HG02678 (cell line): ENCODE measurements at regions not wholly inside any gene's neighbourhood (a gene's known extent, or its start where the extent isn't known, plus 50 kb on each side); places are given as distances from the start of the nearest gene placed in this dataset.

Experiments
- ATAC-seq: cut with Tn5 transposase; IDR thresholded peaks from one replicate; pipeline ENCODE4 v1.9.1; 2021; ENCODE audit warnings: mild to moderate bottlenecking, moderate library complexity; ENCODE audit not compliant: unreplicated experiment

DNA sequence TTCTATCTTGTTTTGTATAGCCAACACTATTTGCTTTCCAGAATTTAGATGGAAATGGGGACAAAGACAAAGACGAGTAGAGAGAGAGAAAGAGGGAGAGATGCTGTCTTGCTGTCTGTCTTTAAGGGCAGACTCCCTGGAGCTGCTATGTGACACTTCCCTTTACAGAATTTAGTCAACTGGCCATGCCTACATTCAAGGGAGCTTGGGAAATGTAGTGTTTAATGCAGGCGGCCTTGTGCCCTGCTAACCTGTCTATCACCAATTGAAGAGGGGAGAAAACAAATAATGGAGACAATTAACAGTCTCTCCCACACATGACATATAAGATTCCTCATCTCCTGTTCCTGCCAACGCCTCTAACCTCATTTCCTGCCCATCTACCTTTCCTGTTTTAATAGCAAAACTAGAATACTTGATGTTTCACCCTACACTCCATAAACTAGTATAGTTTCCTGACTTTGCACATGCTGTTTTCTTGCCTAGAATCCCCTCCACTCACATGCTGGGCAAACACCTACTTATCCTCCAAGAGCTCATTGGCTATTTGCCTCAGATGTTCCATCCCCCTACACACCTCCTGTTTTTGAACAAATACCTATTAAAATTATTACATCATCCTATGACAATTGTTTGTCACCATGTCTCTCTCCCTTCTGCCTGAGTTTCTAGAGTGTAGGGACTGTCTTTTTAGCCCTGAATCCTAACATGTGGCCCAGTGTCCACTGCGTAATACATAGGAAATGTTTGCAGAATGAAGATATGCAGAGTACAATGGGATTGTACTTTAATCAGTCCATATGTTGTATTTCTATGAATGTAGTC is 117.2 kb downstream of the SLC25A24 start:
- ATAC-seq: no peak

DNA sequence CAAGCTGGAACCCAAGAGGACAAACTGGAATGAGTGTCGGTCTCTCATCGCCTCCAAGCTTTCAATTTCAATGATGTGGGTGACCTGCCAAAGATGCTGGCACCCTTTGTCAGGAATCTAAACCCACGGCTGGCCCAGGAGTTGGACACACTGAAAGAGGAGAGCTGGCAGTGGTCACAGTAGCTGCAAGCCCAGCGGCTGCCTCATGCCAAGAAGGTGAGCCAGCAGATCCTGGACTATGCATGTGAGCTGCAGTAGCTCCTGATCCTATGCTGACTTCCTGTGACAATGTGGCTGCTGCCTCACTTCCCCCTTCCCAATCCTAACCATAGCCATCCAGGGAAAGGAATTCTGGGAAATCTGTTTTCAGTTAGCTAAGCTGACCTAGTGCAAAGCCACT is 117.0 kb upstream of the VAV3 start:
- no peak for ATAC-seq

DNA sequence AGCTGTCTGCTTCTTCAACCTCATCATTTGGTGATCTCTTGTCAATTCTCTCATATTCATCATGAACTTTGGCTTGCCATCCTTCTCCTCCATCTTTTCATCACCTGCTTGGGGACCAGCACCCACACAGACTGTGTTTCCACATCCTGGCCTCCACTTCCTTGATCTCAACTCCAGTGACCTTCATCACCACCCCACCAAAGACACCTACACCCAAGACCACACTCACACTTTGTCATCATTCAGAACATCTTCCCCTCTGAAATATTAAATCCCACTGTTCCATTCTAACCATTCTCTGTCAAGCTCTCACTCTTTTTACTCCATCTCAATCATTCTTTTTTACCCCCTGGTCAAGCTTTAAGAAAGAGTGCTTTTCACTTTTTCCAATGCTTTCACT is 115.5 kb upstream of the VAV3 start:
- ATAC-seq: no peak

DNA sequence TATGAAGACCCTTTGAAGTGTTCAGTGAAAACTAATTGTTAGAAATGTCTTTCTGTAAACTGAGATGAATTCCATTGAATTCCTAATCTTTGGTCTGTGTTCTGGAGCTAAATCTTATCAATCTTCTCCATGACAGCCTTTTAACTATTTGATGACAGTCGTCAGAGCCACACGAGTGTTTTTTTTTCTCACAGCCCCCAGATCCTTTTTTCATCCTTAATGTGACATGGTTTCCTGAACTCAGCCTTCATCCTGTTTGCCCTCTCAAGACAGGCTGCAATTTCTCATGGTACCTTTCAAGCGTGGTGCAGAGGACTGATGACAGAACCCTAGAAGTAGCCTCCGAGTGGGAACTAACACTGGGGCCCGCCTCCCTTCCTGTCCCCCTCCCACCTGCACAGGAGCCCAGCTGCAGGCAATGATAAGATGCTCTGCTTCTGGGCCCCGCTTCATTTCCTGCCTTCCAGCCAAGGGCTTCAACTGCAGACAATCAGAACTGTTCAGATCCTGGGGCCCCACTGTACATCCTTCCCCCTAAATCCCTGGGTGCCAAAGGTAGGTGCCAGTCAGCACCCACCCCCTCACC is 114.6 kb upstream of the VAV3 start:
- ATAC-seq: no peak

DNA sequence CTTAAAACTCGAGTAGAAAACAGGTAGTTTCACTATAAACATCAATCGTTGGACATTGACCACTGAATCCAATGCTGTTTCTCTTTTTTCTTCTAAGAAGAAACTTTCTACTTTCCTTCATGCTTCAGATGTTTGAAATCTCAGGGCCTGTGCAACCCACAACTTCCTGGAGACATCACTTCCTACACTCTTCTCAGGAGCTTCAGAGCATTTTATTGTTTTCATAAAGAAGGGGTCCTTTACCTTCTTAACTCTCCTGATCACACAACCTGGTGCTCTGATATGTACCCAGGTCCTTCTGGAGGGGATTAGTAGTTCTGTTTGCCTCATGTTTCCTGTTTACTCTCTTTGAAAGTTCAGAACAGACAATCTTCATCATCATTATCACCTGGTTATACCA is 113.0 kb upstream of the VAV3 start:
- ATAC-seq: no peak

DNA sequence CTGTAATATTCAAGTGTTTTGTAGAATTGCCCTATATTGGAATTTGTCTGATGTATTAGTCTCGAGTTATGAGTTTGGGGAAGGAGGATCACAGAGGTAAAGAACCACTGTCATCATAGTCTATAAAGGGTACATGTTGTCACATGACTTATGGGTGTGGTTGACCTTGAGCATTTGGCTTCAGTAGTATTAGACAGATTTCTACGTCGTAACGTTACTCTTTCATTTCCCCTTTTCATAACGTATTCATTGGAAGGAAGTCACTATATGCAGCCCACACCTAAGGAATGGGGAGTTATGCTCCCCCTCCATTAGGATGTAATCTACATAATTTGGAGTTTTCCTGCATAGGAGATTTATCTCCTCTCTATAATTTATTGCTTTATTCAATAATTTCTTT is 110.1 kb upstream of the VAV3 start:
- ATAC-seq: no peak

DNA sequence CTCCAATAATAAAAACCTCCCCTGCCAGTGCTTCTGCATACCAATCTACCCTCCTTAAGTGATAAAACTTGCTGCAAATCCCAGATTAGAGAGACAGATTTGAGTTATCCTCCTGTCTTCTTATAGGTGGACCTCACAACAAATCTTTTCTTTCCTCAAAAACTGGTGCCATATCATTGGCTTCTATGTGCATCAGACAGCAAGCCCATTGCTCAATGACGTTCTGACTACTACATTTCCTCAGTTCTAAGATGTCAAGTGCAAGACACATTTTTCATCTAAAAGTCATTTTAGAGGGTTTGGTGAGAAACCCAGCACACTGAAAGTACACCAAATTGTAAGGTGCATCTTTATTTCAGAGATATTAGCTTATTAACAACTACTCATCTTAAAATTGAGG is 107.8 kb upstream of the VAV3 start:
- ATAC-seq: no peak

DNA sequence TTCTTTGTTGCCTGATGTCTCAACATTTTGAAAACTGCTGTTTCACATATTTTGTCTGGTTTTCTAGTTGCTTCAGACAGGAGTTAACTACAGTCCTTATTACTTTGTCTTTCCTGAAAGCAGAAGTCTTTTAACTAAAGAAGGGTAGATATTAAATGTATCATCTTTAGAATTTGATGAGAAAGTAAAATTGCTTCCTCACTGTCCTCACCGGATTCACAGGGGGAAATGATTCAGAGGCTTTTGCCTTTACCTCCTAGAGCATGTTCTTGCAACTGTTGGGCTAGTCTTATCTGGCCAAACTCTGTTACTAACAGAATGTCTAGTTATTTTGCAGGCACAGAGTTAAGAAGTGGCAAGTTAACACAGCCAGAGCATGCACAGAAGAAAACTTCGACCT is 107.2 kb upstream of the VAV3 start:
- no peak for ATAC-seq

DNA sequence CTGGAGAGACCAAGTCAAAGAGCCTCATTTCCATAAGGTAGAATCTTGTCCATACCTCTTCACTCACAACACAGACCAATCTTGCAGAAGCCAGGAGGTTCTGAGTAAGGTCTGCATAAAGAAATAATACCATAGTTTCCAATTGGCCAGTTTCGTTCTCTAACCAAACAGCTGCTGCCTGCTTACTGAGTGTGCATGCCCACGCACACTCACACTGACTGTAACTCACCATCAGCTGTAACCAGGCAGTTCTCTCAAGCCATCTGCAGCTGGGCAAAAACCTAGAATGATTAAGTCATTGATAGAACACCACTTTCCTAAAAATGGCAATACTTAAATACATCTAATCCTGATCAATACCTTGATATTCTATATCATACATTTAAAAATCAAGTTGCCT is 106.6 kb upstream of the VAV3 start:
- peak; percentile 64 for ATAC-seq

DNA sequence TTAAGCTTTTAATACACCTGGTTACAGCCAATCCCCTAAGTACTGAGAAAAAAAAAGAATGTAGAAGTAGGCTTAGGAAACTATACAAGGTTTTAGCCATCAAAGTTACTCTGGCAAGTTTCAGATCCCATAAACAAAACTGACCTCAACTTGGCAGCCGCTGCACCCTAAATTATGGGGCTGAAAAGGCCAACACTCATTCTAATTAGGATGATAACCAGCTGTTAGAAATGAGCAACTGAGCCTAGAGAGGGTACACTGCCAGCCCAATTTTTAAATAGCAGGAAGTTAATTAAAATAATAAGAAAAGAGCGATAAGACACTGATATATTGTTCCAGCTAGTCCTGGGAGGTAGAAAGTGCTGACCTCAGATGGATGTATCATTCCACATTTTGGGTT is 105.7 kb upstream of the VAV3 start:
- ATAC-seq: no peak

DNA sequence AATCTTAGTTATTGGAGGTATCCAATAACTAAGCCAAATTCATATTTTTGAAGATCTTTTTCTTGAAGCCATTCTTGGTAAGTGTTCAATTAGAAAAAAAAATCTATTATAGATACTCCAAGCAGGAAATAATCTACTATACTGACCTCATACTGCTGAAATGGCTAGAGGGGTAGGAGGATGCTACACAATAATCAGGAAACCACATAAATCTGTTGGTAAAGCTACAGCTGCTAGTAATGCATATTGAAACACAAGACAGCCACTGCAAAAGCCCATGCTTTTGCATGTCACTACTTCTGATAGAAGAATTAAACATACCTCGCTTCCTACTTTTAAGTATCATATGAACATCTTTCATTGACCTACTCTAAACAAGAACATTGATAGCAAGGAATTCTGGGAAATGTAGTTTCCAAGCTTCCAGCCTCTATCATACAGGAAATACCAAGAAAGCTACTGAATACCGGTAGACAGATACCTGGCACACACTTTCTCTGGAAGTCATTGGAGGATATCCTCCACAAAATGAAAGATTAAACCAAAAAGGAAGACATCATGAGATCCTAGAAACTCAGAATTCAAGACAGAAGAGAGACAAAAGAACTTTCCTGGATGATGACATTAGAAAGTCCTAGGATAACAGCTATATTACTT is 103.0 kb upstream of the VAV3 start:
- no peak for ATAC-seq

DNA sequence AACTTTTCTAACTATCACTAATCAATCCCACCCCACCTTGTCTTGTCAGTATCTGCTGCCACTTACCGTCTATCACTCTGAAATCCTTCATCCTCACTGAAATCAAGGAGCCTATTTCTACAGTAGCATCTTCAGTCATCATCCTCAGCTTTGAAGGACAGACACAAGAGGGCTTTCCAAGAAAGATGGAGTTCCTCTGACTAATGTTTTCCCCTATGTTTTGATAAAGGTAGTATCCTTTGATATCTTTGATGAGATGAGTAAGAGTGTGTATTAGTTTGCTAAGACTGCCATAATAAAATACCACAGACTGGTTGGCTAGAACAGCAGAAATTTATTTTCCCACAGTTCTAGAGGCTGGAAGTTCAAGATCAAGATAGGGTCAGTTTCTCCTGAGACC is 101.8 kb upstream of the VAV3 start:
- no peak for ATAC-seq

DNA sequence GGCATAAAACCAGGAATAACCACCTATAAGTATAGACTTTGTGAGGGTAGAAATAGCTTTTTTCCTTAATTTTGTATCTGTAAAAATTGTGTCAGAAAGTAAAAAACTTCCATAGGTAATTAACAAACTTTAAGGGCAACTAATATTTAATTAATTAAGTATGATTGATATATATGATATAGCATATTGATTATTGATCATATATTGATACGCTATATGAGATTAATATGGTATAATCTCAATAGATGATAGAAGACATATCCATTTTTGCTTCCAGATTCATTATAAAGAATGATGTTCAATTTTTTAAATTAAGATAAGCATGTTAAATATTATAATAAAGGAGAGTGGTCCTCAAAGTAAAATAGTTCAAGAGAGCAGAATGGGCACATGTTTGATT is 99.3 kb upstream of the VAV3 start:
- no peak for ATAC-seq

DNA sequence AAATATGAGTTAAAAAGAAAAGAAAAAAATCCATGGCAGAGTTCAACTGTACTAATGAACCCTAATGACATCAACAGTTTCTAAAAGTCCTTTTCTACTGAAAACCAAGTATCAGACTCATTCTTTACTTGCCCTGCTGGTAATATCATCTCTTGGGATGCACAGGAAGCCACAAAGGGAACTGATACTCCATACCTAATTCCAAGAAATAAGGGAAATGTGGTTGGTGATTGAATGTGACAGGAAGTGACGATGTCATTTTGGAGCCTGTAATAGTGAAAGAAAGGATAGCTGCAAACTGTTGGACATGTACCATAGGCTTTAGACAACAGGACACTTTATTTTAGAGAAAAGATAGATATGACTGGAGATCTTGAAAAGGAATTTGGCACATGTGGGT is 98.7 kb upstream of the VAV3 start:
- no peak for ATAC-seq

DNA sequence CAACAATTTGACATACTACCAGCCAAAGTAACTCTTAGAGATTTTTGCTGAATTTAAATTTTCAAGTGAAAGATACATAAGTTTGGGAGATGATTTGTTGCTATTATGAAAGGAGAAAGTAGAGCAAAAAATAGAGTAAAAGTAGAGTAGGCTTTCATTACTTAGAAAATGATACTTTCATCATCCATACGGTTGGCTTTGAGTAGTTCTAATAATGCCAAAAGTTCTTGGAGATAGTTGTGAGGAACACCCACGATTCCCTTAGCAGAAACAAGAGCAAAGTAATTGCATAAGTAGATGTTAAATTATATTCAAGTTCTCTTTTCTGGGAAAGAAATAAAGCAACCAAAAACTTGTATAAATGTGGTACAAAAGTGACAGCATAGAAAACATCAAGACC is 95.0 kb upstream of the VAV3 start:
- no peak for ATAC-seq

DNA sequence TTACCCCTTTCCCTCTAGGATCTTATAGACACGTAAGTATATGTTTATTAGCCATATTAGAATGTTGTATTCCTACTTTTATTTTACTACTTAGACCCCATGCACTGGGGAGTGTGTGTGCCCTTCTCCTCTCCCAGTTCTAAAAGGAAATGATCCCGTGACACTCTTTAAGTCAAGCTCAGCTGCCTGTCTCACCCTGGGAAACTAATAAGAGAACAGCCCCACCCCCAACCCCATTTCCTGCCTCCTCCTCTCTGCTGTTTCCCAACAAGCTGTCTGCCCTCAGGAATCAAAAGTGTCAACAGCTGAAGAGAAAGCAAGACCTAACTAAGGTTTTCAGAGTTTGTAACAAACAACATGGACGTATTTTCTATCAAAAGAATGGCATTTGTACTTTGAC is 92.6 kb upstream of the VAV3 start:
- ATAC-seq: no peak

DNA sequence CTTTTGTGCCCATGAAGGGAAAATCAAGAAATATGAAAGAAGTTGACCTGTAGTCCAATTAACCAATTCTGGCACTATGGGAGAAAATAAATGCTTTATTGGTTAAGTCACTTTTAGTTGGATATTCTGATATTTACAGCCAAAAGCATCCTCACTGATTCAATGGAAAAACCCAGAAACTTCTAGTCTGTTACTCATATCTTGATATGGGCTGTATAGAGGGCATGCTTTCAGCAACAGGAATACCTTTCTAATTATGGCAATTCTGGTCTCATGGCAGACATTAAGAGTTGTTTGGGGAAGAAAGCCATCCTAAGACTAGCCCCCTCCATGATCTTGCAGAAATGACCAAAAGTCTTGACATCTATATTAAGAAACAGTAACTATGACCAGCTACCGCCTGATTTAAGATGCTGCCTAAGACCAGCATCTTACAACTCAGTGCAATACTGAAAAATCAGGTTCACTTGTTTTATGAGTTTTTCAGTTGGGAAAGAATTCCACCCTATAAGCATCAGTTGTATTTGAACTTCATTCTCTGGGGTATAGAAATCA is 91.5 kb upstream of the VAV3 start:
- ATAC-seq: no peak

DNA sequence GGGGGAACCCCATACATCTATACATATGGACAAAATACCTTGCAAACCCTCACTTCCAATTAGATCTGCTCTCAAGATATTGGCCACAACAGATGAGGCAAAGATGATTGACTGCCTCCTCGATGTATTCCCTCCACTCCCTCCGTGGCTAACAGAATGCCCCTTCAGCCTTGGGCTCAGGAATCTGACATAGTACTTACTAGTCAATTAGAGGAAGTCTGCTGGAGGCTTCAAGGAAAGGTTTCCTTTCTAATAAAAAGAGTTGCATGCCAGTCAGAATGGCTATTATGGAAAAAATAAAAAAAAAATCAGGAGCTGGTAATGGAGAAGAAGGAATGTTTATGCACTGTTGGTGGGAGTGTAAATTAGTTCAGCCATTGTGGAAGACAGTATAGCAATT is 90.4 kb upstream of the VAV3 start:
- ATAC-seq: no peak

DNA sequence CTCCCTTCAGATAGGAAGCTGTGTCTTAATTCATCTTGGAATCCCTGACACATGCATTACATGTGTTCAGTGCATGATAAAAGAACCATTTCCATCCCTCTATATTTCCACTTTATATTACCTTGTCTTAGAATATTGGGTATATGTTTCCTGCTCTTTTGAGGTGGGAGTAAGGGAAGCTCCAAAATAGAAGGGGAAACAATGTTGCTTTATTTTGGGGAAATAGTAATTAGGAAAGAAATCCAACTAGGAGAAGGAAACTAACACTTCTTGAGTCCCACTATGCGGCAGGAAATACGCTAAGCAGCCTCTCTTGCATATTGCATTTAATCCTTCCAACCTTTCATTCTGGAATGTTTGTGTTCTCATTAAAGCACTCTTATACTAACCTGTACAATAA is 89.4 kb upstream of the VAV3 start:
- ATAC-seq: no peak

DNA sequence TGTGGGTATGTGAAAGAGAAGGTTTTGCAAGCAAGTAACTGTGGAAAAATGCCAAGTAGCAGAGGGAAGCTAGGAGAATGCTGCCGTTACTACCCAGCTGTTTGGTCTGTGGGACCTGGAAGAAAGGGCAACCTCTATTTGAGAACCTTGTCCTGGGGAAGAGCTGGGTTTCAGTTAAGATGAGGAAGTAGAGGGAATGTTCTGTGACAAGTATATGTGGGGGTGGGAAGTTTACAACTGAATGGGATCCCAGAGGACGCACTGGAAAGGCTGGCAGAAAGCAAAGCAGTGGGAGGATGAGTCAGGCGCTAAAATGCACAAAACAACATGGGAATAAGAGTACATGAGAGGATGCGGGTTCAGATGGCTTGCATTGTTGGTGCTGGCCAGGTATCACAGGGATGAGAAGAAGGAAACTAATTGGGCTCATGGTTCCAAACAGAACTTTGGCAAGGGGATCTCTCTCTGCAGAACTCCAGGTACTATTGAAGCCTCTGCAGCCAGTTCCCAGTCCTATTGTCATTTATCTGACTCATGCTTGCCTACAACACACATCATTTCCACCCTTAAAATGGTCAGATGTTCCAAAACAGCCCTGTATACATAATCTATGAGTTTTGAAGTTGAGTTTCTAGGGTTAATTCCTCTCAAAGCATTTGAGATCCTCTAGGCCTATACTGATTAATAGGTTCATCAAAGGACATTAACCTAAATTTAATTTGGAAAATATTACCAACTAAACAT is 88.5 kb upstream of the VAV3 start:
- ATAC-seq: no peak

DNA sequence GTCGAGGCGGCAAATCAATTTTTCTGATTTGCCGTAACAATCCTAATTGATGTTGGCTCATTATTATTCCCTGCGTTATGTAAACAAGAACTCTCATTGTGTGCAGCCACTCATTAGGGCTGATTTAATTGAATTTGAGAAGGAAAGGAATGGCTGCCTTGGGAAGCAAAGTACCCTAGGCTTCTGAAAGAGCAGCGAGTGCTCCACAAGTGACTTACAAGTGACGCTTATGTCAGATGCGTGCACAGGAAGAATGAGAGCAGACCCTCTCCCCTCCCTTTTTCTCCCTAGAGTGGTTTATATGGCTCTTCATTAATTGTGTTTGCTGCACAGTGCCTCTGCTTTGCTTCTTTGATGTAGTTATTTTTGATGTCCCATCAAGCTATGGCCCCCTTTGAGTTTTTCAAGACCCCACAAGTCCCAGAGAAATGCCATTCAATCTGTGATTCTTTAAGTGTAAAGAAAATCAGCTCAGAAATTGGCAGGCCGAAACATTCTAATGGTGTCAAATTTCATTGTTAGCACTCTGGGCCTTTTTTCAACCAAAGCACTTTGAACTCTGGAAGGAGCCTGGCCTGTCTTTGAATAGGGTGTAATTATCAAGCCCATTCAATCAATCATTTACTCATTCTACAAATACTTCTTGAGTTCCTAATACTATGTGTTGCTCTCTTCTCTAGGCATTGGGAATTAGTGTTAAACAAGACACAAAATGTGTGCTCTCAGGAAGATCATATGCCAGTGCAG is 86.8 kb upstream of the VAV3 start:
- ATAC-seq: no peak
